Loucy (cell line): ENCODE measurements at regions not wholly inside any gene's neighbourhood (a gene's known extent, or its start where the extent isn't known, plus 50 kb on each side); places are given as distances from the start of the nearest gene placed in this dataset.

Source experiments
- CTCF ChIP-seq: fragments of 200-600 bp; sonication (generic); conservative IDR thresholded peaks from 2 replicates; pipeline ENCODE4 v1.5.1; 2014; ENCODE audit warnings: mild to moderate bottlenecking, antibody characterized with exemption, low read length
- EZH2phosphoT487 ChIP-seq: fragments of 200-600 bp; IDR thresholded peaks from 2 replicates; pipeline ENCODE4 v1.6.1; 2018; ENCODE audit warnings: antibody characterized with exemption, mild to moderate bottlenecking, moderate library complexity, borderline replicate concordance

GRCh38 chr2:402721-403120 is 114.8 kb upstream of the ALKAL2 start:
- TF ChIP-seq CTCF (no peak), EZH2phosphoT487 (no peak)
